AG04450 (cell line): ENCODE measurements at regions not wholly inside any gene's neighbourhood (a gene's known extent, or its start where the extent isn't known, plus 50 kb on each side); places are given as distances from the start of the nearest gene placed in this dataset.

ENCODE experiments used
- CTCF ChIA-PET: fragments of 300-600, 350-600 bp; formaldehyde crosslinking; extraction: SDS; loops from one replicate; lab custom pipeline; 2022; ENCODE audit warnings: antibody characterized with exemption, inconsistent platforms; lab: Charles Lee
- POLR2A ChIA-PET: fragments of 350-600 bp; formaldehyde crosslinking; extraction: SDS; loops from one replicate; lab custom pipeline; 2021; ENCODE audit warnings: antibody characterized with exemption, inconsistent platforms; lab: Yijun Ruan, JAX
- DNase-seq: peaks from one replicate; pipeline ENCODE4 v3.0.0-alpha.2; 2011; ENCODE audit warnings: low read depth, low spot score
- H3K27ac ChIP-seq: one replicate; pipeline ENCODE4 v1.5.1; 2012; ENCODE audit warnings: low read depth, low read length, control low read depth
- H3K27me3 ChIP-seq: one replicate; pipeline ENCODE4 v1.6.0; 2012; ENCODE audit warnings: low read length; ENCODE audit not compliant: control insufficient read depth, insufficient read depth
- H3K4me3 ChIP-seq: 2 replicates; pipeline ENCODE4 v1.5.1; 2011; ENCODE audit warnings: mild to moderate bottlenecking, low read depth, low read length, control low read depth
- H3K9me3 ChIP-seq: 2 replicates; pipeline ENCODE4 v1.5.1; 2012; ENCODE audit warnings: low read length; ENCODE audit not compliant: control insufficient read depth, insufficient read depth
- CTCF ChIP-seq: IDR thresholded peaks from 2 replicates; pipeline ENCODE4 v1.5.1; 2011; ENCODE audit warnings: low read depth, low read length, control low read depth, inconsistent platforms

DNA sequence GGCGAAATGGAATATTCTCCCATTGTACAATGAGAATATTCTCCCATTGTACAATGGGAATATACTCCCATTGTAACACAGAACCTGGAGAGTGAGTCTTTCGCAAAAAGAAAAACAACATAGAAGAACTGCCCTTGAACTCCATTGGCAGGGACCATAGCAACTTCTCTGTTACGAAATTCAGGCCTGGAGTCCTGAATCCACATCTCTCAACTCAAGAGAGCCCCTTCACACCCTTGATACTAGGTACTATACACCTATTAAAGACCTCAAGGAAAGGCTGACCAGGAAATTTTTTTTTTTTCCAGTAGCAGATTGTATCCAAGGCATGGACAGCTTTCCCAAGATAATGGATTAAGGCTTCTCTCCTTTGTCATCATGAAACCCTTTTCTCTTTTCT lies 1687.0 kb downstream of the GRIK2 start:
- no peak for TF ChIP-seq CTCF
- ChIA-PET POLR2A (no interaction called here), CTCF (no interaction called here)
- DNase-seq, result no peak
- no peak overlapping the region for H3K27ac ChIP-seq
- peaks cover 8% of the 10 kb centered on the region; the same call in 1 of the 2 replicates for H3K9me3 ChIP-seq
- H3K27me3 ChIP-seq, result no peaks in the 10 kb centered on the region
- H3K4me3 ChIP-seq, result no peak overlapping the region

- CTCF ChIA-PET, result no interaction called here
- no peak for DNase-seq
- Histone ChIP-seq H3K4me3 (no peak overlapping the region), H3K27me3 (no peaks in the 10 kb centered on the region), H3K9me3 (peaks cover 8% of the 10 kb centered on the region; the same call in 1 of the 2 replicates), H3K27ac (no peak overlapping the region)
- POLR2A ChIA-PET, result no interaction called here
- TF ChIP-seq CTCF, result no peak
These were observed 1686.4 kb downstream of the GRIK2 start for GRCh38 chr6:103079867-103080266.

GRCh38 chr6:103062136-103062535 lies 1668.6 kb downstream of the GRIK2 start:
- Histone ChIP-seq H3K4me3 (no peak overlapping the region), H3K27ac (no peak overlapping the region), H3K9me3 (no peaks in the 10 kb centered on the region), H3K27me3 (no peaks in the 10 kb centered on the region)
- TF ChIP-seq CTCF, result no peak
- POLR2A ChIA-PET, result no interaction called here
- no peak for DNase-seq
- CTCF ChIA-PET, result no interaction called here

GRCh38 chr6:103047567-103047966 lies 1654.1 kb downstream of the GRIK2 start:
- Histone ChIP-seq H3K9me3 (peaks cover 2% of the 10 kb centered on the region; the same call in 1 of the 2 replicates), H3K27me3 (no peaks in the 10 kb centered on the region), H3K27ac (no peak overlapping the region), H3K4me3 (no peak overlapping the region)
- POLR2A ChIA-PET, result no interaction called here
- TF ChIP-seq CTCF, result no peak
- CTCF ChIA-PET, result no interaction called here
- DNase-seq, result no peak

DNA sequence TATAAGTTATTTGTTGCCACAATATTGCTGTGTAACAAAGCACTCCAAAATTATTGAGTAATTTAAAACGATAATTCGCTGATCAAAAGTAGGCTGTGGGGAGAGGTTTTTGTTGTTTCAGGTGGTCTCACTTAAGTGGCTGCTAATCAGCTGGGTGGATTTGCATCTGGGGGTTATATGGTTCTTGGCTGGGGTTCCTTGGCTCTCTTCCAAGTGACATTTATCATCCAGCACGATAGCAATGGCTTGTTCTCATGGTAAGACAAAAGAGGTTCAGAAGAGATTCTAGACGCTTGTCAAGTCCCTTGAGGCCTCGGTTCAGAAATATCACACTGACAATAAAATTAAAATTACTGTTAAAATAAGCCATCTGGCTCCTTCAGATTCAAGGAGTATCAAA lies 1648.8 kb downstream of the GRIK2 start:
- POLR2A ChIA-PET, result no interaction called here
- CTCF ChIA-PET, result no interaction called here
- Histone ChIP-seq H3K27me3 (no peaks in the 10 kb centered on the region), H3K9me3 (peaks cover 6% of the 10 kb centered on the region; the same call in 1 of the 2 replicates), H3K4me3 (no peak overlapping the region), H3K27ac (no peak overlapping the region)
- no peak for TF ChIP-seq CTCF
- DNase-seq, result no peak
